Skeletal muscle tissue (tissue), 3 donors: ENCODE measurements at regions not wholly inside any gene's neighbourhood (a gene's known extent, or its start where the extent isn't known, plus 50 kb on each side); places are given as distances from the start of the nearest gene placed in this dataset.

Source experiments
- H3K27ac ChIP-seq: one replicate; pipeline ENCODE4 v1.7.0; 2013; ENCODE audit warnings: mild to moderate bottlenecking, low read depth, low read length, inconsistent platforms
- H3K27me3 ChIP-seq, 3 donors: one replicate each; pipeline ENCODE4 v1.7.0; 2013; ENCODE audit warnings: low read length in 3 of 3; ENCODE audit not compliant: control insufficient read depth in 3 of 3, insufficient read depth in 3 of 3
- H3K36me3 ChIP-seq, 3 donors: one replicate each; pipeline ENCODE4 v1.7.0; 2013; ENCODE audit warnings: low read length in 3 of 3; ENCODE audit not compliant: control insufficient read depth in 3 of 3, insufficient read depth in 3 of 3
- H3K4me1 ChIP-seq, 3 donors: one replicate each; pipeline ENCODE4 v1.7.0; 2013; ENCODE audit warnings: low read length in 3 of 3, mild to moderate bottlenecking in 3 of 3; ENCODE audit not compliant: control insufficient read depth in 3 of 3, insufficient read depth in 3 of 3
- H3K4me3 ChIP-seq, 3 donors: one replicate each; pipeline ENCODE4 v1.7.0; 2013; ENCODE audit warnings: low read length in 3 of 3
- H3K9ac ChIP-seq, 3 donors: one replicate each; pipeline ENCODE4 v1.7.0; 2013; ENCODE audit warnings: low read length in 3 of 3, mild to moderate bottlenecking in 3 of 3, moderate library complexity in 2 of 3, low read depth in 1 of 3
- H3K9me3 ChIP-seq, 3 donors: one replicate each; pipeline ENCODE4 v1.7.0; 2013; ENCODE audit warnings: low read length in 3 of 3; ENCODE audit not compliant: control insufficient read depth in 3 of 3
- donor health status: Osteomylitis.

GRCh38 chr5:145708169-145708568, 127.0 kb downstream of the PRELID2 start:
- Histone ChIP-seq H3K9ac (no peak overlapping the region), H3K27ac (no peak overlapping the region), H3K4me1 (no peaks in the 10 kb centered on the region), H3K4me3 (no peak overlapping the region), H3K9me3 (no peaks in the 10 kb centered on the region), H3K36me3 (no peaks in the 10 kb centered on the region), H3K27me3 (no peaks in the 10 kb centered on the region)

- H3K9me3 ChIP-seq: no peaks in the 10 kb centered on the region
- no peaks in the 10 kb centered on the region for H3K27me3 ChIP-seq
- no peaks in the 10 kb centered on the region for H3K36me3 ChIP-seq
- no peak overlapping the region for H3K27ac ChIP-seq
- H3K4me1 ChIP-seq: no peaks in the 10 kb centered on the region
- no peak overlapping the region for H3K9ac ChIP-seq
- H3K4me3 ChIP-seq: no peak overlapping the region
Measured at GRCh38 chr5:145704724-145705123, 130.4 kb downstream of the PRELID2 start.

- no peak overlapping the region for H3K9ac ChIP-seq
- no peak overlapping the region for H3K27ac ChIP-seq
- no peaks in the 10 kb centered on the region for H3K9me3 ChIP-seq
- no peaks in the 10 kb centered on the region for H3K36me3 ChIP-seq
- H3K4me1 ChIP-seq: no peaks in the 10 kb centered on the region
- H3K4me3 ChIP-seq: no peak overlapping the region
- H3K27me3 ChIP-seq: no peaks in the 10 kb centered on the region
Measured at GRCh38 chr5:145703856-145704255, 131.3 kb downstream of the PRELID2 start.

- Histone ChIP-seq H3K27ac (no peak overlapping the region), H3K9me3 (no peaks in the 10 kb centered on the region), H3K36me3 (no peaks in the 10 kb centered on the region), H3K27me3 (no peaks in the 10 kb centered on the region), H3K4me3 (no peak overlapping the region), H3K9ac (no peak overlapping the region), H3K4me1 (no peaks in the 10 kb centered on the region)
Measured at GRCh38 chr5:145701404-145701803, 133.7 kb downstream of the PRELID2 start.

GRCh38 chr5:145699846-145700245, 135.3 kb downstream of the PRELID2 start:
- H3K27me3 ChIP-seq: no peaks in the 10 kb centered on the region
- H3K27ac ChIP-seq: no peak overlapping the region
- no peaks in the 10 kb centered on the region for H3K36me3 ChIP-seq
- H3K4me1 ChIP-seq: no peaks in the 10 kb centered on the region
- no peak overlapping the region for H3K9ac ChIP-seq
- H3K9me3 ChIP-seq: no peaks in the 10 kb centered on the region
- no peak overlapping the region for H3K4me3 ChIP-seq

- H3K9ac ChIP-seq: no peak overlapping the region
- no peaks in the 10 kb centered on the region for H3K9me3 ChIP-seq
- H3K4me1 ChIP-seq: no peaks in the 10 kb centered on the region
- no peaks in the 10 kb centered on the region for H3K27me3 ChIP-seq
- no peaks in the 10 kb centered on the region for H3K36me3 ChIP-seq
- no peak overlapping the region for H3K27ac ChIP-seq
- no peak overlapping the region for H3K4me3 ChIP-seq
Measured at GRCh38 chr5:145697251-145697990, 137.7 kb downstream of the PRELID2 start.

GRCh38 chr5:145689235-145689634, 145.9 kb downstream of the PRELID2 start:
- Histone ChIP-seq H3K4me1 (no peaks in the 10 kb centered on the region), H3K27ac (no peak overlapping the region), H3K36me3 (no peaks in the 10 kb centered on the region), H3K4me3 (no peak overlapping the region), H3K9me3 (no peaks in the 10 kb centered on the region), H3K27me3 (no peaks in the 10 kb centered on the region), H3K9ac (no peak overlapping the region)

GRCh38 chr5:145687943-145688342, 147.2 kb downstream of the PRELID2 start:
- H3K4me1 ChIP-seq: no peaks in the 10 kb centered on the region
- H3K27me3 ChIP-seq: no peaks in the 10 kb centered on the region
- H3K36me3 ChIP-seq: no peaks in the 10 kb centered on the region
- no peaks in the 10 kb centered on the region for H3K9me3 ChIP-seq
- H3K9ac ChIP-seq: no peak overlapping the region
- no peak overlapping the region for H3K27ac ChIP-seq
- no peak overlapping the region for H3K4me3 ChIP-seq

- H3K36me3 ChIP-seq: no peaks in the 10 kb centered on the region
- no peak overlapping the region for H3K4me3 ChIP-seq
- H3K9ac ChIP-seq: no peak overlapping the region
- peaks cover 0 to 2% (median 0%) of the 10 kb centered on the region in 3 donors for H3K4me1 ChIP-seq
- no peaks in the 10 kb centered on the region for H3K9me3 ChIP-seq
- no peak overlapping the region for H3K27ac ChIP-seq
- no peaks in the 10 kb centered on the region for H3K27me3 ChIP-seq
Measured at GRCh38 chr5:145685417-145685816, 149.7 kb downstream of the PRELID2 start.

- Histone ChIP-seq H3K9ac (no peak overlapping the region), H3K27me3 (no peaks in the 10 kb centered on the region), H3K36me3 (no peaks in the 10 kb centered on the region), H3K27ac (no peak overlapping the region), H3K4me1 (peaks cover 0 to 2% (median 0%) of the 10 kb centered on the region in 3 donors), H3K4me3 (no peak overlapping the region), H3K9me3 (no peaks in the 10 kb centered on the region)
Measured at GRCh38 chr5:145683431-145683830, 151.7 kb downstream of the PRELID2 start.
